ENCODE measurements at regions not wholly inside any gene's neighbourhood (a gene's known extent, or its start where the extent isn't known, plus 50 kb on each side); places are given as distances from the start of the nearest gene placed in this dataset.

DNA sequence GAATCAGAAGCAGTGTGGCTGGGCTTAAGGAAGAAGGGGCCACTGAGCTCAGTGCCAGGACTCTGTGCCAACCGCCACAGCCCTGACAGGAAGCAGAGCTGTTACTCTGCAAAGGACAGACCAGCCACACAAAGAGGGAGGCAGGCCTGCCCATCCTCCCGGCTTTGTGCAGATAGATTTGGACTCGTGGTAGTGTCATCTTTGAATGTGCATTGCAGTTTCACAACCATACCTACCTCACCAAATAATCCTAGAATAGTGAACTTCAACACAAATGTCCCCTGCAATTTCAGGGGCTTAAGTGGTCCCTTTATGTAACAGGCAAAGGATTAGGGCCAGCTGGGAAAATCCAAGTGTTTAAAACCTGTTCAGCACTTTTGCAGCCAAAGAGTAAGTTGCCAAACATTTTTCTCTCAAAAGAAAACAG lies 55.1 kb upstream of the CLDN10 start:
- DNase-seq (ENCODE audit: low read depth in 2 of 2): peak in 1 of 2 donors; percentile 64

GRCh38 chr13:95498886-95499285 lies 53.6 kb upstream of the CLDN10 start:
- DNase-seq (ENCODE audit: low read depth in 2 of 2): peak in 1 of 2 donors; percentile 23

GRCh38 chr13:95499811-95500712 lies 52.5 kb upstream of the CLDN10 start:
- no peak for DNase-seq (ENCODE audit: low read depth in 2 of 2)

- DNase-seq (ENCODE audit: low read depth in 2 of 2): no peak
Observed at GRCh38 chr13:95502216-95502615, 50.3 kb upstream of the CLDN10 start.
